GM12891 (cell line): ENCODE measurements at regions not wholly inside any gene's neighbourhood (a gene's known extent, or its start where the extent isn't known, plus 50 kb on each side); places are given as distances from the start of the nearest gene placed in this dataset.

Source experiments
- DNase-seq: peaks from one replicate; pipeline ENCODE4 v3.0.0; 2011; ENCODE audit warnings: low spot score; ENCODE audit not compliant: insufficient read length
- FAIRE-seq: peaks from 2 replicates; lab custom pipeline; 2011; peaks lifted over from hg19 to GRCh38; lab: Jason Lieb, UNC
- PAX5 ChIP-seq: IDR thresholded peaks from 2 replicates; pipeline ENCODE4 v1.6.1; 2011; ENCODE audit warnings: low read length, moderate library complexity, mild to moderate bottlenecking; ENCODE audit not compliant: insufficient read depth, severe bottlenecking
- POLR2A ChIP-seq: IDR thresholded peaks from 2 replicates; pipeline ENCODE4 v1.6.1; 2011; ENCODE audit warnings: low read depth, low read length, control low read depth
- POLR2AphosphoS5 ChIP-seq: IDR thresholded peaks from 2 replicates; pipeline ENCODE4 v1.6.1; 2011; ENCODE audit warnings: low read depth, low read length, control low read depth
- POU2F2 ChIP-seq: IDR thresholded peaks from 2 replicates; pipeline ENCODE4 v1.6.1; 2011; ENCODE audit warnings: low read depth, mild to moderate bottlenecking, control low read depth, low read length, moderate library complexity
- SPI1 ChIP-seq: IDR thresholded peaks from 2 replicates; pipeline ENCODE4 v1.6.1; 2011; ENCODE audit warnings: low read depth, low read length, control low read depth
- TAF1 ChIP-seq: IDR thresholded peaks from 2 replicates; pipeline ENCODE4 v1.6.1; 2011; ENCODE audit warnings: low read depth, low read length, control low read depth

GRCh38 chr9:89862316-89862715 lies 257.5 kb downstream of the GADD45G start:
- no peak for TF ChIP-seq SPI1
- TF ChIP-seq PAX5: no peak
- TF ChIP-seq POU2F2: no peak
- TF ChIP-seq POLR2AphosphoS5: no peak
- TF ChIP-seq POLR2A: no peak
- no peak for TF ChIP-seq TAF1
- DNase-seq (no peak), FAIRE-seq (no peak)

GRCh38 chr9:89863141-89863540 lies 258.3 kb downstream of the GADD45G start:
- no peak for TF ChIP-seq POU2F2
- TF ChIP-seq POLR2A: no peak
- no peak for TF ChIP-seq PAX5
- no peak for TF ChIP-seq TAF1
- TF ChIP-seq POLR2AphosphoS5: no peak
- no peak for TF ChIP-seq SPI1
- FAIRE-seq (no peak), DNase-seq (no peak)

GRCh38 chr9:89863837-89864236 lies 259.0 kb downstream of the GADD45G start:
- DNase-seq (no peak), FAIRE-seq (no peak)
- TF ChIP-seq SPI1 (no peak), PAX5 (no peak), TAF1 (no peak), POU2F2 (no peak), POLR2A (no peak), POLR2AphosphoS5 (no peak)

- FAIRE-seq (no peak), DNase-seq (no peak)
- TF ChIP-seq PAX5: no peak
- no peak for TF ChIP-seq POU2F2
- TF ChIP-seq POLR2AphosphoS5: no peak
- no peak for TF ChIP-seq POLR2A
- no peak for TF ChIP-seq TAF1
- TF ChIP-seq SPI1: no peak
Observed at GRCh38 chr9:89864257-89864656, 259.4 kb downstream of the GADD45G start.

- no peak for TF ChIP-seq TAF1
- TF ChIP-seq POLR2A: no peak
- TF ChIP-seq POLR2AphosphoS5: no peak
- TF ChIP-seq POU2F2: no peak
- FAIRE-seq: no peak
- no peak for DNase-seq
Observed at GRCh38 chr9:89864731-89865130, 259.9 kb downstream of the GADD45G start.

GRCh38 chr9:89865357-89865756 lies 260.5 kb downstream of the GADD45G start:
- DNase-seq: no peak
- TF ChIP-seq POLR2AphosphoS5: no peak
- no peak for TF ChIP-seq POU2F2
- no peak for TF ChIP-seq TAF1
- no peak for TF ChIP-seq PAX5
- TF ChIP-seq POLR2A: no peak
- TF ChIP-seq SPI1: no peak
- FAIRE-seq: no peak

- DNase-seq: no peak
- FAIRE-seq: no peak
- TF ChIP-seq POLR2AphosphoS5: no peak
- TF ChIP-seq SPI1: no peak
- no peak for TF ChIP-seq PAX5
- TF ChIP-seq POLR2A: no peak
- TF ChIP-seq POU2F2: no peak
- no peak for TF ChIP-seq TAF1
Observed at GRCh38 chr9:89865981-89866380, 261.2 kb downstream of the GADD45G start.

GRCh38 chr9:89866701-89867100 lies 261.9 kb downstream of the GADD45G start:
- no peak for DNase-seq
- FAIRE-seq: no peak
- TF ChIP-seq POLR2AphosphoS5: no peak
- TF ChIP-seq POLR2A: no peak
- TF ChIP-seq PAX5: no peak
- no peak for TF ChIP-seq SPI1
- no peak for TF ChIP-seq TAF1
- TF ChIP-seq POU2F2: no peak

GRCh38 chr9:89868100-89868499 lies 263.3 kb downstream of the GADD45G start:
- TF ChIP-seq TAF1 (no peak), PAX5 (no peak), SPI1 (no peak), POLR2A (no peak), POU2F2 (no peak), POLR2AphosphoS5 (no peak)
- no peak for FAIRE-seq
- DNase-seq: no peak
